ENCODE measurements at regions not wholly inside any gene's neighbourhood (a gene's known extent, or its start where the extent isn't known, plus 50 kb on each side); places are given as distances from the start of the nearest gene placed in this dataset.

- Histone ChIP-seq H3K27me3 (no peaks in the 10 kb centered on the region), H3K27ac (no peak overlapping the region), H3K4me1 (peaks cover 0 to 8% of the 10 kb centered on the region in 2 donors), H3K4me3 (no peak overlapping the region), H3K9me3 (peaks cover 0 to 5% of the 10 kb centered on the region in 2 donors), H3K36me3 (no peaks in the 10 kb centered on the region)
- DNase-seq (ENCODE audit: low spot score in 2 of 2), result no peak
- intact Hi-C loops (cut with DNase I; ENCODE audit: low total_unique reads), result no loop called here
- no peak for TF ChIP-seq POLR2AphosphoS5 (IDR thresholded peaks at IDR 0.05)
- TF ChIP-seq CTCF (IDR thresholded peaks at IDR 0.05), result no peak
- TF ChIP-seq POLR2A (IDR thresholded peaks at IDR 0.05), result no peak
These were observed 164.3 kb upstream of the SOX4 start for GRCh38 chr6:21429291-21429690.

- H3K27ac ChIP-seq, result no peak overlapping the region
- intact Hi-C loops (cut with DNase I; ENCODE audit: low total_unique reads), result no loop called here
- DNase-seq (ENCODE audit: low spot score in 2 of 2), result no peak
- H3K9me3 ChIP-seq, result no peaks in the 10 kb centered on the region
- no peak overlapping the region for H3K4me3 ChIP-seq
- H3K27me3 ChIP-seq, result no peaks in the 10 kb centered on the region
- TF ChIP-seq CTCF (IDR thresholded peaks at IDR 0.05), result no peak
- TF ChIP-seq POLR2A (IDR thresholded peaks at IDR 0.05), result no peak
- TF ChIP-seq POLR2AphosphoS5 (IDR thresholded peaks at IDR 0.05), result no peak
- H3K4me1 ChIP-seq, result peaks cover 0 to 8% of the 10 kb centered on the region in 2 donors
- H3K36me3 ChIP-seq, result no peaks in the 10 kb centered on the region
These were observed 162.0 kb upstream of the SOX4 start for GRCh38 chr6:21431526-21431925.

- no peaks in the 10 kb centered on the region for H3K27me3 ChIP-seq
- no peaks in the 10 kb centered on the region for H3K9me3 ChIP-seq
- no peak overlapping the region for H3K27ac ChIP-seq
- H3K4me1 ChIP-seq, result peaks cover 0 to 4% of the 10 kb centered on the region in 2 donors
- H3K36me3 ChIP-seq, result no peaks in the 10 kb centered on the region
- DNase-seq (ENCODE audit: low spot score in 2 of 2), result no peak
- intact Hi-C loops (cut with DNase I; ENCODE audit: low total_unique reads), result no loop called here
- TF ChIP-seq CTCF (IDR thresholded peaks at IDR 0.05), result no peak
- no peak for TF ChIP-seq POLR2A (IDR thresholded peaks at IDR 0.05)
- no peak for TF ChIP-seq POLR2AphosphoS5 (IDR thresholded peaks at IDR 0.05)
- no peak overlapping the region for H3K4me3 ChIP-seq
These were observed 156.9 kb upstream of the SOX4 start for GRCh38 chr6:21436625-21437024.

- Histone ChIP-seq H3K9me3 (no peaks in the 10 kb centered on the region), H3K4me1 (peaks cover 0 to 4% of the 10 kb centered on the region in 2 donors), H3K4me3 (no peak overlapping the region), H3K36me3 (no peaks in the 10 kb centered on the region), H3K27ac (no peak overlapping the region), H3K27me3 (no peaks in the 10 kb centered on the region)
- TF ChIP-seq CTCF (IDR thresholded peaks at IDR 0.05), result no peak
- no peak for TF ChIP-seq POLR2A (IDR thresholded peaks at IDR 0.05)
- TF ChIP-seq POLR2AphosphoS5 (IDR thresholded peaks at IDR 0.05), result no peak
- DNase-seq (ENCODE audit: low spot score in 2 of 2), result no peak
- intact Hi-C loops (cut with DNase I; ENCODE audit: low total_unique reads), result no loop called here
These were observed 156.0 kb upstream of the SOX4 start for GRCh38 chr6:21437581-21437980.

- Histone ChIP-seq H3K4me3 (no peak overlapping the region), H3K27ac (no peak overlapping the region), H3K27me3 (no peaks in the 10 kb centered on the region), H3K4me1 (peaks cover 0 to 2% of the 10 kb centered on the region in 2 donors), H3K9me3 (no peaks in the 10 kb centered on the region), H3K36me3 (no peaks in the 10 kb centered on the region)
- intact Hi-C loops (cut with DNase I; ENCODE audit: low total_unique reads), result no loop called here
- TF ChIP-seq CTCF (IDR thresholded peaks at IDR 0.05) (no peak), POLR2A (IDR thresholded peaks at IDR 0.05) (no peak), POLR2AphosphoS5 (IDR thresholded peaks at IDR 0.05) (no peak)
- no peak for DNase-seq (ENCODE audit: low spot score in 2 of 2)
These were observed 155.1 kb upstream of the SOX4 start for GRCh38 chr6:21438237-21438985.
